WTC11 (cell line): ENCODE measurements at regions not wholly inside any gene's neighbourhood (a gene's known extent, or its start where the extent isn't known, plus 50 kb on each side); places are given as distances from the start of the nearest gene placed in this dataset.

Experiments used
- ATAC-seq: fragments of 200-7000 bp; cut with Tn5 transposase; 2 replicates; pipeline ENCODE4 v1.10.0; 2021; ENCODE audit warnings: mild to moderate bottlenecking, moderate library complexity
- CTCF ChIA-PET: fragments of 300-600 bp; sonication (Branson Sonifier 250); formaldehyde crosslinking; loops from one replicate; lab custom pipeline; 2021; ENCODE audit warnings: antibody characterized with exemption; lab: Charles Lee
- POLR2A ChIA-PET: fragments of 350-600 bp; sonication (Branson Sonifier 250); formaldehyde crosslinking; loops from one replicate; lab custom pipeline; 2021; ENCODE audit warnings: antibody characterized with exemption; lab: Charles Lee
- DNase-seq: peaks from one replicate; pipeline ENCODE4 v3.0.0; 2021; ENCODE audit warnings: low spot score
- H3K27ac Mint-ChIP-seq: 2 replicates; pipeline ENCODE4 v1.8.0; 2021; ENCODE audit warnings: mixed read lengths
- H3K27me3 Mint-ChIP-seq: 2 replicates; pipeline ENCODE4 v1.8.0; 2021; ENCODE audit warnings: low read depth, mild to moderate bottlenecking, moderate library complexity, mixed read lengths
- H3K36me3 Mint-ChIP-seq: 2 replicates; pipeline ENCODE4 v1.8.0; 2021; ENCODE audit warnings: mixed read lengths
- H3K4me1 Mint-ChIP-seq: 2 replicates; pipeline ENCODE4 v1.8.0; 2022; ENCODE audit warnings: mixed read lengths
- H3K4me3 Mint-ChIP-seq: 2 replicates; pipeline ENCODE4 v1.8.0; 2021; ENCODE audit warnings: mild to moderate bottlenecking, moderate library complexity, mixed read lengths
- H3K9me3 Mint-ChIP-seq: 2 replicates; pipeline ENCODE4 v1.8.0; 2021; ENCODE audit warnings: mixed read lengths
- FOXK1 ChIP-seq: sonication (generic); formaldehyde crosslinking; IDR thresholded peaks from 2 replicates; pipeline ENCODE4 v1.8.0; 2022; ENCODE audit warnings: mild to moderate bottlenecking, moderate library complexity, missing genetic modification reagents
- GRHL2 ChIP-seq: fragments of 250-450 bp; sonication (Bioruptor Pico); IDR thresholded peaks from 2 replicates; pipeline ENCODE4 v1.8.0; 2022; ENCODE audit warnings: mild to moderate bottlenecking, moderate library complexity; ENCODE audit not compliant: insufficient replicate concordance, severe bottlenecking
- GTF2I ChIP-seq: fragments of 250-450 bp; sonication (Bioruptor Pico); conservative IDR thresholded peaks from 2 replicates; pipeline ENCODE4 v1.4.0; 2021; ENCODE audit warnings: mild to moderate bottlenecking
- JAZF1 ChIP-seq: fragments of 250-450 bp; sonication (Bioruptor Pico); IDR thresholded peaks from 2 replicates; pipeline ENCODE4 v1.9.0; 2021; ENCODE audit warnings: moderate library complexity, mild to moderate bottlenecking, inconsistent platforms
- KAT7 ChIP-seq: sonication (generic); formaldehyde crosslinking; IDR thresholded peaks from 2 replicates; pipeline ENCODE4 v1.8.1; 2023; ENCODE audit warnings: missing genetic modification reagents, mild to moderate bottlenecking, borderline replicate concordance
- OVOL2 ChIP-seq: fragments of 250-450 bp; sonication (Bioruptor Pico); IDR thresholded peaks from 2 replicates; pipeline ENCODE4 v1.9.0; 2021; ENCODE audit warnings: mild to moderate bottlenecking, borderline replicate concordance
- ZNF219 ChIP-seq: sonication (generic); formaldehyde crosslinking; IDR thresholded peaks from 2 replicates; pipeline ENCODE4 v1.8.0; 2023; ENCODE audit warnings: missing genetic modification reagents, mild to moderate bottlenecking, borderline replicate concordance
- ZNF416 ChIP-seq: fragments of 250-450 bp; sonication (Bioruptor Pico); IDR thresholded peaks from 2 replicates; pipeline ENCODE4 v1.9.0; 2021; ENCODE audit warnings: mild to moderate bottlenecking, inconsistent platforms
- TF ChIP-seq, protein P1 (sequence below): sonication (generic); formaldehyde crosslinking; IDR thresholded peaks from 2 replicates; pipeline ENCODE4 v1.8.1; 2022; ENCODE audit warnings: mild to moderate bottlenecking, moderate library complexity, missing genetic modification reagents
- TF ChIP-seq, protein P2 (sequence below): sonication (generic); formaldehyde crosslinking; IDR thresholded peaks from 2 replicates; pipeline ENCODE4 v1.8.1; 2023; ENCODE audit warnings: mild to moderate bottlenecking, moderate library complexity, missing genetic modification reagents
- TF ChIP-seq, protein P3 (sequence below): sonication (generic); formaldehyde crosslinking; conservative IDR thresholded peaks from 2 replicates; pipeline ENCODE4 v1.8.1; 2023; ENCODE audit warnings: mild to moderate bottlenecking, low read depth, missing genetic modification reagents, moderate library complexity
- TF ChIP-seq, protein P4 (sequence below): fragments of 250-450 bp; sonication (Bioruptor Pico); conservative IDR thresholded peaks from 2 replicates; pipeline ENCODE4 v1.9.0; 2021; ENCODE audit warnings: mild to moderate bottlenecking
- TF ChIP-seq, protein P5 (sequence below): fragments of 250-450 bp; sonication (Bioruptor Pico); IDR thresholded peaks from 2 replicates; pipeline ENCODE4 v1.8.0; 2021; ENCODE audit warnings: mild to moderate bottlenecking
- TF ChIP-seq, protein P6 (sequence below): sonication (generic); formaldehyde crosslinking; IDR thresholded peaks from 2 replicates; pipeline ENCODE4 v1.8.1; 2022; ENCODE audit warnings: missing genetic modification reagents, borderline replicate concordance

DNA sequence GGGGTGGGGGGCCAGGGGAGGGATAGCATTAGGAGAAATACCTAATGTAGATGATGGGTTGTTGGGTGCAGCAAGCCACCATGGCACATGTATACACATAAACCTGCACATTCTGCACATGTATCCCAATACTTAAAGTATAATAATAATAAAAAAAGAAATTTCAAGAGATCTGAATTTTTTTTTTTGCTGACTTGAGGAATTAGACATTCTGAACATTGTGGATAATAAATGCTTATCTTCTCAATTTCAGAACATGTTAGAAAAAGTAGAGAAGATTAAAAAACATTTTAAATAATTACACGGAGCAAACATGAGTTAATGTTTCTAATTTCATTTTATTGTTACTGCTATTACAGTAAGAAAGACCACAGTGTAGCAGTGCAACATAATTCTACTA lies 230.4 kb downstream of the DTHD1 start:
- H3K9me3 Mint-ChIP-seq = peaks cover 14% of the 10 kb centered on the region
- H3K36me3 Mint-ChIP-seq = no peaks in the 10 kb centered on the region
- H3K4me1 Mint-ChIP-seq = peaks cover 10% of the 10 kb centered on the region
- ATAC-seq = no peak
- CTCF ChIA-PET = no interaction called here
- no peaks in the 10 kb centered on the region for H3K27me3 Mint-ChIP-seq
- no peak overlapping the region for H3K27ac Mint-ChIP-seq
- TF ChIP-seq, protein P1, sequence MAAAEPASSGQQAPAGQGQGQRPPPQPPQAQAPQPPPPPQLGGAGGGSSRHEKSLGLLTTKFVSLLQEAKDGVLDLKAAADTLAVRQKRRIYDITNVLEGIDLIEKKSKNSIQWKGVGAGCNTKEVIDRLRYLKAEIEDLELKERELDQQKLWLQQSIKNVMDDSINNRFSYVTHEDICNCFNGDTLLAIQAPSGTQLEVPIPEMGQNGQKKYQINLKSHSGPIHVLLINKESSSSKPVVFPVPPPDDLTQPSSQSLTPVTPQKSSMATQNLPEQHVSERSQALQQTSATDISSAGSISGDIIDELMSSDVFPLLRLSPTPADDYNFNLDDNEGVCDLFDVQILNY = no peak
- TF ChIP-seq JAZF1 (CRISPR knock-in tag) (no peak), ZNF219 (CRISPR knock-in tag) (no peak), OVOL2 (no peak), GTF2I (CRISPR knock-in tag) (no peak), FOXK1 (CRISPR knock-in tag) (no peak), ZNF416 (CRISPR knock-in tag) (no peak), KAT7 (no peak), GRHL2 (no peak)
- TF ChIP-seq, protein P2, sequence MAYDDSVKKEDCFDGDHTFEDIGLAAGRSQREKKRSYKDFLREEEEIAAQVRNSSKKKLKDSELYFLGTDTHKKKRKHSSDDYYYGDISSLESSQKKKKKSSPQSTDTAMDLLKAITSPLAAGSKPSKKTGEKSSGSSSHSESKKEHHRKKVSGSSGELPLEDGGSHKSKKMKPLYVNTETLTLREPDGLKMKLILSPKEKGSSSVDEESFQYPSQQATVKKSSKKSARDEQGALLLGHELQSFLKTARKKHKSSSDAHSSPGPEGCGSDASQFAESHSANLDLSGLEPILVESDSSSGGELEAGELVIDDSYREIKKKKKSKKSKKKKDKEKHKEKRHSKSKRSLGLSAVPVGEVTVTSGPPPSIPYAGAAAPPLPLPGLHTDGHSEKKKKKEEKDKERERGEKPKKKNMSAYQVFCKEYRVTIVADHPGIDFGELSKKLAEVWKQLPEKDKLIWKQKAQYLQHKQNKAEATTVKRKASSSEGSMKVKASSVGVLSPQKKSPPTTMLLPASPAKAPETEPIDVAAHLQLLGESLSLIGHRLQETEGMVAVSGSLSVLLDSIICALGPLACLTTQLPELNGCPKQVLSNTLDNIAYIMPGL = no peak
- TF ChIP-seq, protein P3, sequence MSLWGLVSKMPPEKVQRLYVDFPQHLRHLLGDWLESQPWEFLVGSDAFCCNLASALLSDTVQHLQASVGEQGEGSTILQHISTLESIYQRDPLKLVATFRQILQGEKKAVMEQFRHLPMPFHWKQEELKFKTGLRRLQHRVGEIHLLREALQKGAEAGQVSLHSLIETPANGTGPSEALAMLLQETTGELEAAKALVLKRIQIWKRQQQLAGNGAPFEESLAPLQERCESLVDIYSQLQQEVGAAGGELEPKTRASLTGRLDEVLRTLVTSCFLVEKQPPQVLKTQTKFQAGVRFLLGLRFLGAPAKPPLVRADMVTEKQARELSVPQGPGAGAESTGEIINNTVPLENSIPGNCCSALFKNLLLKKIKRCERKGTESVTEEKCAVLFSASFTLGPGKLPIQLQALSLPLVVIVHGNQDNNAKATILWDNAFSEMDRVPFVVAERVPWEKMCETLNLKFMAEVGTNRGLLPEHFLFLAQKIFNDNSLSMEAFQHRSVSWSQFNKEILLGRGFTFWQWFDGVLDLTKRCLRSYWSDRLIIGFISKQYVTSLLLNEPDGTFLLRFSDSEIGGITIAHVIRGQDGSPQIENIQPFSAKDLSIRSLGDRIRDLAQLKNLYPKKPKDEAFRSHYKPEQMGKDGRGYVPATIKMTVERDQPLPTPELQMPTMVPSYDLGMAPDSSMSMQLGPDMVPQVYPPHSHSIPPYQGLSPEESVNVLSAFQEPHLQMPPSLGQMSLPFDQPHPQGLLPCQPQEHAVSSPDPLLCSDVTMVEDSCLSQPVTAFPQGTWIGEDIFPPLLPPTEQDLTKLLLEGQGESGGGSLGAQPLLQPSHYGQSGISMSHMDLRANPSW (CRISPR knock-in tag) = no peak
- TF ChIP-seq, protein P4, sequence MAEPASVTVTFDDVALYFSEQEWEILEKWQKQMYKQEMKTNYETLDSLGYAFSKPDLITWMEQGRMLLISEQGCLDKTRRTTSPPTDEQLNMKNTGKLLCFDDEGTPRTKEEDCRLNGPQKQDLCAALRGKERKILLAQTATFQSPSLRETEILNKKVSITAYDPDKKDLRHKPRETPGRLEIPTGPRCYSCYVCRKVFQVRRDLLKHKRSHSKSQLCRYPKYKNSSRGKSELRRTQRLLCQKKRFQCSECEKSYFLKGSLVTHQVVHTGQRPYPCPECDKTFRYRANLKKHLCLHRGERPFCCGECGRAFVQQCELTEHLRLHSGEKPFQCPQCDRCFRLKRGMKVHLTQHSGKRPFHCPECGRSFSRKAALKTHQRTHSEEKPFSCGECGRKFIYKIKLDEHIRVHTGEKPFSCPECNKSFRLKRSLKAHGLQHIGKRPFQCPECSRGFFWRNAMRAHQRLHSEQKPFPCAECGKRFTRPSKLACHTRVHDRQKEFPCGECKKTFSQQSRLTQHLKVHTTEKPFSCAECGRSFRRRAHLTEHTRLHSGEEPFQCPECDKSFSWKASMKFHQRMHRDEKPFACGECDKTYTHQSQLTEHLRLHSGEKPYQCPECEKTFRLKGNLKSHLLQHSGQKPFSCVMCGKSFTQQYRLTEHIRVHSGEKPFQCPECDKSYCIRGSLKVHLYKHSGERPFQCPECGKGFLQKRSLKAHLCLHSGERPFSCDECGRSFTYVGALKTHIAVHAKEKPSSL = no peak
- TF ChIP-seq, protein P5, sequence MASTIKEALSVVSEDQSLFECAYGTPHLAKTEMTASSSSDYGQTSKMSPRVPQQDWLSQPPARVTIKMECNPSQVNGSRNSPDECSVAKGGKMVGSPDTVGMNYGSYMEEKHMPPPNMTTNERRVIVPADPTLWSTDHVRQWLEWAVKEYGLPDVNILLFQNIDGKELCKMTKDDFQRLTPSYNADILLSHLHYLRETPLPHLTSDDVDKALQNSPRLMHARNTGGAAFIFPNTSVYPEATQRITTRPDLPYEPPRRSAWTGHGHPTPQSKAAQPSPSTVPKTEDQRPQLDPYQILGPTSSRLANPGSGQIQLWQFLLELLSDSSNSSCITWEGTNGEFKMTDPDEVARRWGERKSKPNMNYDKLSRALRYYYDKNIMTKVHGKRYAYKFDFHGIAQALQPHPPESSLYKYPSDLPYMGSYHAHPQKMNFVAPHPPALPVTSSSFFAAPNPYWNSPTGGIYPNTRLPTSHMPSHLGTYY = no peak
- TF ChIP-seq, all 79 proteins: peak for 0
- POLR2A ChIA-PET = no interaction called here
- no peak for DNase-seq
- H3K4me3 Mint-ChIP-seq = no peak overlapping the region

DNA sequence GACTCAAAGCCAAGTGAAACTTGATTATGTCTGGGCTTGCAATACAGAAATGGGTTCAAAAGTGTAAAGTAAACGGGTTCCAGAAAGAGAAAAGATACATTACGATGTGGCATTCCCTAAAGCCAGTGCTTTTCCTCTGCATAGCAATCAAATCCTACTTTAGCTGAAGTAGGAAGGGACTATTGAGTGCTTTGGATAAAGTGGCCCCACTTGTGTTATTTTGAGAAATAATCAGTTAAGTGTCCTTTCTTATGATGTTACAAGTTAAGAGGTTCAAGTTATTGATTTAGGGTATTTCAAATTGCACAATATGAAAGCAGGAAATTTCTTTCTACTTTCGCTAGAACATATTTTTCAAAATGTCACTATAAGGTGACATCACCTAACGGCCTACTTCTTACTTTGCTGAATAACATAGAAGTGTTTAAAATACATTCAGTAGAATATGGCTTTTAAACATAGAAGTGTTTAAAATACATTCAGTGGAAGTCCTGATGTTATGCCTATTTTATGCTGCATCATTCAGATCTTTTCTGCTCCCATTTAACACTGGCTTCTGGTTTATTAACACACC lies 235.2 kb downstream of the DTHD1 start:
- ChIA-PET POLR2A (no interaction called here), CTCF (no interaction called here)
- Mint-ChIP-seq H3K27me3 (no peaks in the 10 kb centered on the region), H3K36me3 (peaks cover 4% of the 10 kb centered on the region; the same call in 1 of the 2 replicates), H3K9me3 (peaks cover 20% of the 10 kb centered on the region), H3K4me1 (no peaks in the 10 kb centered on the region), H3K4me3 (no peak overlapping the region), H3K27ac (no peak overlapping the region)
- no peak for TF ChIP-seq GRHL2
- TF ChIP-seq ZNF416 (CRISPR knock-in tag) = no peak
- TF ChIP-seq, protein P6, sequence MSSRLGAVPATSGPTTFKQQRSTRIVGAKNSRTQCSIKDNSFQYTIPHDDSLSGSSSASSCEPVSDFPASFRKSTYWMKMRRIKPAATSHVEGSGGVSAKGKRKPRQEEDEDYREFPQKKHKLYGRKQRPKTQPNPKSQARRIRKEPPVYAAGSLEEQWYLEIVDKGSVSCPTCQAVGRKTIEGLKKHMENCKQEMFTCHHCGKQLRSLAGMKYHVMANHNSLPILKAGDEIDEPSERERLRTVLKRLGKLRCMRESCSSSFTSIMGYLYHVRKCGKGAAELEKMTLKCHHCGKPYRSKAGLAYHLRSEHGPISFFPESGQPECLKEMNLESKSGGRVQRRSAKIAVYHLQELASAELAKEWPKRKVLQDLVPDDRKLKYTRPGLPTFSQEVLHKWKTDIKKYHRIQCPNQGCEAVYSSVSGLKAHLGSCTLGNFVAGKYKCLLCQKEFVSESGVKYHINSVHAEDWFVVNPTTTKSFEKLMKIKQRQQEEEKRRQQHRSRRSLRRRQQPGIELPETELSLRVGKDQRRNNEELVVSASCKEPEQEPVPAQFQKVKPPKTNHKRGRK (CRISPR knock-in tag) = no peak
- DNase-seq = no peak
- ATAC-seq = no peak
